CD4-positive, alpha-beta T cell treated with Interleukin-21 for 1 hour (primary cell): ENCODE measurements at regions not wholly inside any gene's neighbourhood (a gene's known extent, or its start where the extent isn't known, plus 50 kb on each side); places are given as distances from the start of the nearest gene placed in this dataset.
A peak's percentile ranks its signal among the peaks of the same experiment; 100 is the strongest.
"Not testable (repeated sequence)": the region's sequence is repeated elsewhere in the genome, so short reads cannot be mapped to it uniquely, and the experiment has no call there.

Source experiments
- DNase-seq: peaks from one replicate; pipeline ENCODE4 v3.0.0-alpha.2; 2020

DNA sequence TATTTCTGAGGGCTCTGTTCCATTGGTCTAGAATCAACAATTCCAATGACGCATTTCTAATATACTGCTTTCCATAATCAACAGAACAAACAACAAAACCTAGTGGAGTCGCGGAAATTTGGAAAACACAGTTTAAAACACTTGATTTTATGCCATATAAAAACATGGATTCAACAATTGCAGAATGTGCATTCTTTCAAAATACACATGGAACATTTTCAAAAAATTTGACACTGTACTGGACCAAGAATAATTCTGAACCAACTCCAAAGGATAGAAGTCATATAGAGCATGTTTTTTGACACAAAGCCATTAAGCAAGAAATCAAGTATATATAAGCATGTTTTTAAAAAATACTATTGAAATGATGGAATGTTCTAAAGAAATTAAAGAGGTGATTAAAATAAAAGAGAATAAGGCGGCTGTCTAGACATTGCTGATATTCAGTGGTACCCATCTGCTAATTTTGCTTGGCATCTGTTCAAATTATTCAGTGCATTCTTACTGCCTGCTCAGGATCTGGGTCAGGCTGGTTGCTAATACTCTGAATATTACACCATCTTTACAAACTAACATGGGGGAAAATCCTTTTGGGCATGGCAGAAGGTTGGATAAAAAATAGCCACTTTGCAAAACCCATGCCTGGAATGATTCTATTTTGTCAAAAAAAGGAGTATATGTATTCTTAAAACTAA lies 221.3 kb downstream of the NPR3 start:
- DNase-seq, result no peak

- DNase-seq, result no peak
These were observed 222.6 kb downstream of the NPR3 start for GRCh38 chr5:32933692-32934091.

DNA sequence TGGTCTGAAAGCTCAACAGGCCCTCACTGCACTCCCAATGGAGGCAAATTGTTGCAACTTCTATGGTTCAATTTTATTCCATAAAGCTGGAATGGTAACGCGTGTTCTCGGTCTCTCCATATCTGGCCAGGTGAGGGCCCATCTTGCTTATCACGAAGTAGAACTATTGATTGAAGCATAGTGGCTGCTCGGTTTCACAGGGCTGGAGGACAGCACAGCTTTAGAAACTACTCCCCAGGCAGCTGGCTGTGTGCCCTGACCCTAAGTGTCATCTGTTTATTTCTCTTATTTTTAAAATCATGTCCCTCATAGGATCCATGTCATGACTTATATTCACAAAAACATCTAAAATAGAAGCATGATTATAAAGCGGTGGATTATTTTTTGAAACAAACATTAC lies 223.4 kb downstream of the NPR3 start:
- DNase-seq, result no peak

DNA sequence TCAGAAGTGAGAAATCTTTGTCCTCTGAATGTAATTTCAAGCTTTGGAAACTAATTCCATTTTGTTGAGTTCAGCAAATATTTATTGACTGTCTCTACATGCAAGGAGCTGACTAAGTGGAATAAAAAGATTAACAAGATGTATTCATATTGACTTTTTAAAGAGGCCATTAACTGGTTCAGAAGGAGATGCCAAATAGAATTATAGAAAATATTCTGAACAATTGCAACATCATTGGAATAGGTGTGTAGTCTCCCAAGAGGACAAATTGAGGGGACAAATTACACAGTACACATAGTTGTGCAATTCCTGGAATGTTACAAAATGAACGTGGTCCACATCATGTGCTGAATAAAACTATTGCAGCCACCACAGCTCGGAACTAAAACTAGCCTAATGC lies 224.2 kb downstream of the NPR3 start:
- DNase-seq, result no peak

DNA sequence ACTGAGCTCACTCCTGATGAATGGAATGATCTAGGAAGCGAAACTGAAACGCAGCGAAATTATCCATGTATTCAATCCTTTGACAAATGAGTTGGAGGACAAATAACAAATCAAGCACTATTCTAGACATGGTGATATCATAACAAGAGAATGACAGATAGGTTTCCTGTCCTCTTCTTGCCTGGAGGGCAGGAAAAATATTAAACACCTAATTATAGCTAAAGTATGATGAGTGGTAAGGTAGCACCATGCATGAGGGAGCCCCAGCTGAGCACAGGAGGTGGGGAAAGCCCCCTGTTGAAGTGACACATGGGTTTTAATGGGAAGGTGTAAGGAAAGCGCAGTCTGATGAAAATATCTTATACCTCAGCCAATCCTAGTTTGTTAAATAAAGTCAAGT lies 225.2 kb downstream of the NPR3 start:
- DNase-seq, result no peak

DNA sequence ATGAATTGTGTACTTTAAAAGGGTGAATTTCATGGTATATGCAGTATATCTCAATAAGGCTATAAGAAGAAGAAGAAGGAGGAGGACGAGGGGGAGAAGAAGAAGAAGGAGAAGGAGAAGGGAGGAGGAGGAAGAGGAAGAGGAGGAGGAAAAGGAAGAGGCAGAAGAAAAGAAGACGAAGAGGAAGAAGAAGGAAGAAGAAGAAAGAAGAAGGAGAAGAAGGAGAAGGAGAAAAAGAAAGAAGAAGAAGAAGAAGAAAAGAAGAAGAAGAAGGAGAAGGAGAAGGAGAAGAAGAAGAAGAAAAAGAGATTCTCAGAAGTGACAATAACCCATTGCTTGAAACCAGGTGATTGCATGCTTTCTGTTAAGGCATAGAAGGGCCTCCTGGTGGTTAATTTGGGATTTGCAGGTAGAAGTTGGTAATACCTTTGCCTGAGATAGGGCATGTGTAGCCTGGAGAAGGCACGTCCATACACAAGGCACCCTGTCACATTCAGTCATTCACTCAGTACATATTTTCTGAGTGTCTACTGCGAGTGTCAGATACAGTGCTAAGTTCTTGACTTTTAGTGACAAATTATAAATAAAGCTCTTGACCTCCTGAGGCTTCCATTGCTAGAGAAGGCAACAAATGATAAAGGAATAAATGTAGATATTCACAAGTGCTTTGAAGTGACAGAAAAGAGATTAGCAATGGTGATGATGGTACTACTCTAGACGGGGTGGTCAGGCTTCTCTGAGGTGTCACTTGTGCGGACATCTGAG lies 231.3 kb downstream of the NPR3 start:
- DNase-seq, result peak; percentile 13

GRCh38 chr5:32949286-32949970 lies 238.3 kb downstream of the NPR3 start:
- DNase-seq, result no peak

GRCh38 chr5:32951003-32951402 lies 239.9 kb downstream of the NPR3 start:
- DNase-seq, result no peak

- no peak for DNase-seq
These were observed 240.8 kb downstream of the NPR3 start for GRCh38 chr5:32951878-32952277.

- DNase-seq, result not testable (repeated sequence)
These were observed 241.3 kb downstream of the NPR3 start for GRCh38 chr5:32952421-32952820.

GRCh38 chr5:32953694-32954093 lies 242.6 kb downstream of the NPR3 start:
- DNase-seq, result no peak

- no peak for DNase-seq
These were observed 244.7 kb downstream of the NPR3 start for GRCh38 chr5:32955814-32956213.

- no peak for DNase-seq
These were observed 249.4 kb downstream of the NPR3 start for GRCh38 chr5:32960340-32961058.

GRCh38 chr5:32961059-32961415 lies 249.9 kb downstream of the NPR3 start:
- DNase-seq, result no peak

- DNase-seq, result no peak
These were observed 253.1 kb downstream of the NPR3 start for GRCh38 chr5:32964261-32964660.

- no peak for DNase-seq
These were observed 262.5 kb downstream of the NPR3 start for GRCh38 chr5:32973646-32974045.

GRCh38 chr5:32975656-32976375 lies 264.7 kb downstream of the NPR3 start:
- no peak for DNase-seq

- DNase-seq, result no peak
These were observed 269.9 kb downstream of the NPR3 start for GRCh38 chr5:32981061-32981460.

DNA sequence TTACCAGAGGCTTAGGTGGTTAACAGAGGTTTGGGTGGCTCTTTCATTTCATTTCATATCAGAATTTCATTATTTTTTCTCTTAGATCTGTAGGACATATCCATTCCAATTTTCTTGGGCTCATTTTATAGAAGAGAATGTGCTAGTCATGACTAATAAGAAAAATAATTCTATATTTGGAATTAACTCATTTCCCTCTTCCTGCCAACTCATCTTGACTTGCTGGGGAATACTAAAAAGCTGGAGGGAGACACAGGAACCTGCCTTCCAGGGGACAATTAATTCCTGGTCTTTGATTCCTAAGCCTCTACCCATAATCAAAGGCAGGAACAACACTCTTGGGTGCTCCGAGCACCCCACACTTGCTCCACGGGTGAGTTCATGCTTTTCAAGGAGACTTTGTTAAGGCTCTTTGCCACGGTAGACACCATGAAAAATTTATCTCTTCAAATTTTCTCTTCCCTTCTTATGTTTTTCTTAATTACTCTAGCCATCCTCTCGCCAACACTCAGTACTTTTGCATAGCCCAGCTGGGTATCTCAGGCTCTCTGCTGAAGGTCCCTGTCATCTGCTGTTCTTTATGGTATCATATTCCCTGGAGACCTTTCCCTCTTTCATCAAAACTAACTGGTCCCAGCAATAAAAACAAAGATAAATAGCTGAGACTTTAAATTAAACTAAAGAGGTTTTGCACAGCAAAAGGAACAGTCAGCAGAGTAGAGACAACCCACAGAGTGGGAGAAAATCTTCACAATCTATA lies 273.9 kb downstream of the NPR3 start:
- no peak for DNase-seq

GRCh38 chr5:32989815-32990214 lies 278.7 kb downstream of the NPR3 start:
- no peak for DNase-seq

DNA sequence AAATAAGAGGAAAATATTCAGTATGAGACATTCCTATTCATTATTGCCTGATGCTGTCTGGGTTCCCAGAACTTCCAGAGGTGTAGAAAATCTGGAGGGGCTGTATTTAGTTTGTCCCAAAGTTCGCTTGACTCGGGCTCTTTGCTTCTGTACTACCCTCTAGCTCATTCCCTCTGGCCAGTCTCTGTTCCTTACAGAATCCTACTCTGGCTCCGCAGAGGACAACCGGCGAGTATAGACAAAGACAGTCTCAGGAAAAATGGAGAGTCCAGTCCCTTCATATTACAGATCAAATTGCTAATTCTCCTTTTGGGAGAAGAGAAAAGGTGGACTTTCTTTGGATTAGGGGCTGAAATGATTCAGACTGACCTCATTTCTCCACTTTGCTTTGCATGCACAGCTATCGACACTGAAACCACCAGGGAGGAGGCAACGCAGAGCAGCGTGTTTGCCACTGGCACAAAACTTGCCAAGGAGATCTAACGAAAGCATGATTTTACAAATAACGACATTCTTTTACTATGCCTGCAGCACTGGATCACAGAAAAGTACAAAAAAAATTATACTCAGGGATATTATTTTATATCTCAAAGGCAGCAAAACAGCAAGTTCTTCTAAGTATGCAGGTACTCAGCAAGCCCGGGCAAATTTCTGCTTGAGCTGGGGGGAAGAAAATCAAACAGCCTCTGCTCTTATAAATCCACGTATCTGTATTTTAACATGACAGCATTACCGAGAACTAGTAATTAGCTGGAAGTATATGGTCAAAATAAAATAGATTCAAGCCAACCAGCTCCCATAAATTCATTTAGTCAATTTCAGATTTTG lies 279.7 kb downstream of the NPR3 start:
- DNase-seq, result no peak
